PC-9 (cell line): ENCODE measurements at regions not wholly inside any gene's neighbourhood (a gene's known extent, or its start where the extent isn't known, plus 50 kb on each side); places are given as distances from the start of the nearest gene placed in this dataset.
"Not testable (repeated sequence)": the region's sequence is repeated elsewhere in the genome, so short reads cannot be mapped to it uniquely, and the experiment has no call there.

ENCODE experiments used
- CTCF ChIP-seq: fragments of 200-600 bp; sonication (generic); conservative IDR thresholded peaks from 2 replicates; pipeline ENCODE4 v1.6.1; 2017; ENCODE audit warnings: mixed run types, antibody characterized with exemption, mild to moderate bottlenecking, moderate library complexity
- EZH2 ChIP-seq: fragments of 200-600 bp; sonication (generic); IDR thresholded peaks from 2 replicates; pipeline ENCODE4 v1.8.0; 2017; ENCODE audit warnings: antibody characterized with exemption, low read depth

DNA sequence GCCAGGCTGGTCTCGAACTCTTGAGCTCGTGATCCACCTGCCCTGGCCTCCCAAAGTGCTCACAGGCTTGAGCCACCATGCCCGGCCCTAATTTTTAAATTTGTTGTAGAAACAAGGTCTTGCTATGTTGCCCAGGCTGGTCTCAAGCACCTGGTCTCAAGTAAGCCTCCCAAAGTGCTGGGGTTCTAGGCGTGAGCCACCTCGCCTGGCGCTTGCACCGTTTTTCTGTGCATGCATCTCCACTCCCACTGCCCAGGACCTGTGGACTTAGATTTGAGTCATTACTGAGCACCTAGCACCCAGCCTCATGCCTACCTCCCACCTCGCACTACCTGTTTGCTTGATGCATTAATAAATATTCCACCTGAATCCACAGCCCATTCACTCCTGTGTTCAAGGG, 1359.1 kb downstream of the CDH12 start:
- not testable (repeated sequence) for TF ChIP-seq CTCF, EZH2
